ENCODE measurements at regions not wholly inside any gene's neighbourhood (a gene's known extent, or its start where the extent isn't known, plus 50 kb on each side); places are given as distances from the start of the nearest gene placed in this dataset.

GRCh38 chr4:89419111-89419695 is 111.6 kb upstream of the GPRIN3 start:
- TF ChIP-seq CTCF (IDR thresholded peaks at IDR 0.05; ENCODE audit: insufficient read depth, low read length) (no peak), REST (IDR thresholded peaks at IDR 0.05; ENCODE audit: insufficient replicate concordance, low read depth) (no peak)

All from HL-60 (cell line).